ENCODE measurements at regions not wholly inside any gene's neighbourhood (a gene's known extent, or its start where the extent isn't known, plus 50 kb on each side); places are given as distances from the start of the nearest gene placed in this dataset.

- Histone ChIP-seq H2AFZ (ENCODE audit: low read length) (peak overlapping the region; percentile 27), H3K4me2 (ENCODE audit: extremely low read depth, insufficient read depth, low read length) (no peak overlapping the region)
Observed at GRCh38 chr2:149732730-149733290, 145.2 kb upstream of the MMADHC start.

GRCh38 chr2:149732001-149732685, 144.6 kb upstream of the MMADHC start:
- no peaks in the 10 kb centered on the region for H3K9me3 ChIP-seq (ENCODE audit: control insufficient read depth, insufficient read depth, low read depth, low read length)
- no peaks in the 10 kb centered on the region for H3K36me3 ChIP-seq (ENCODE audit: control insufficient read depth, insufficient read depth, low read length)
- TF ChIP-seq EZH2 (IDR thresholded peaks at IDR 0.05; ENCODE audit: low read length, missing control alignments) = no peak
- no peak for TF ChIP-seq CTCF (conservative IDR thresholded peaks at IDR 0.05 in 1 of 2, IDR thresholded peaks at IDR 0.05 in 1 of 2; ENCODE audit: low read depth in 1 of 2, low read length in 2 of 2)
- no peak overlapping the region for H3K9ac ChIP-seq (ENCODE audit: insufficient read depth, low read length)
- peak; percentile 70 to 71 for DNase-seq (ENCODE audit: low read depth in 2 of 2)
- H2AFZ ChIP-seq (ENCODE audit: low read length) = no peak overlapping the region
- no peak overlapping the region for H3K4me3 ChIP-seq (replicated peaks in 1 of 4; ENCODE audit: control extremely low read depth in 1 of 4, insufficient read depth in 1 of 4, low read depth in 3 of 4, low read length in 4 of 4)
- no peaks in the 10 kb centered on the region for H3K79me2 ChIP-seq (ENCODE audit: control insufficient read depth, insufficient read depth, low read length)
- peak overlapping the region; percentile 45 for H3K27ac ChIP-seq (ENCODE audit: insufficient read depth, low read length)
- H3K4me2 ChIP-seq (ENCODE audit: extremely low read depth, insufficient read depth, low read length) = no peak overlapping the region
- H3K4me1 ChIP-seq (ENCODE audit: control insufficient read depth, extremely low read depth, insufficient read depth, low read length) = peaks cover 5% of the 10 kb centered on the region
- no peaks in the 10 kb centered on the region for H3K27me3 ChIP-seq (ENCODE audit: control insufficient read depth, insufficient read depth, low read length)
- no peaks in the 10 kb centered on the region for H4K20me1 ChIP-seq (ENCODE audit: control insufficient read depth, extremely low read depth, insufficient read depth, low read length)

More at GRCh38 chr2:149732730-149733290, 145.2 kb upstream of the MMADHC start:
- Histone ChIP-seq H3K27me3 (ENCODE audit: control insufficient read depth, insufficient read depth, low read length) (no peaks in the 10 kb centered on the region), H3K36me3 (ENCODE audit: control insufficient read depth, insufficient read depth, low read length) (no peaks in the 10 kb centered on the region), H3K79me2 (ENCODE audit: control insufficient read depth, insufficient read depth, low read length) (no peaks in the 10 kb centered on the region), H4K20me1 (ENCODE audit: control insufficient read depth, extremely low read depth, insufficient read depth, low read length) (no peaks in the 10 kb centered on the region), H3K9me3 (ENCODE audit: control insufficient read depth, insufficient read depth, low read depth, low read length) (no peaks in the 10 kb centered on the region), H3K4me3 (replicated peaks in 1 of 4; ENCODE audit: control extremely low read depth in 1 of 4, insufficient read depth in 1 of 4, low read depth in 3 of 4, low read length in 4 of 4) (no peak overlapping the region), H3K27ac (ENCODE audit: insufficient read depth, low read length) (peak overlapping the region; percentile 45), H3K4me1 (ENCODE audit: control insufficient read depth, extremely low read depth, insufficient read depth, low read length) (peaks cover 5% of the 10 kb centered on the region), H3K9ac (ENCODE audit: insufficient read depth, low read length) (no peak overlapping the region)
- no peak for DNase-seq (ENCODE audit: low read depth in 2 of 2)
- TF ChIP-seq CTCF (conservative IDR thresholded peaks at IDR 0.05 in 1 of 2, IDR thresholded peaks at IDR 0.05 in 1 of 2; ENCODE audit: low read depth in 1 of 2, low read length in 2 of 2) (no peak), EZH2 (IDR thresholded peaks at IDR 0.05; ENCODE audit: low read length, missing control alignments) (no peak)

- Histone ChIP-seq H2AFZ (ENCODE audit: low read length) (no peak overlapping the region), H3K9me3 (ENCODE audit: control insufficient read depth, insufficient read depth, low read depth, low read length) (no peaks in the 10 kb centered on the region), H3K9ac (ENCODE audit: insufficient read depth, low read length) (no peak overlapping the region), H3K79me2 (ENCODE audit: control insufficient read depth, insufficient read depth, low read length) (no peaks in the 10 kb centered on the region), H3K27ac (ENCODE audit: insufficient read depth, low read length) (no peak overlapping the region), H3K27me3 (ENCODE audit: control insufficient read depth, insufficient read depth, low read length) (no peaks in the 10 kb centered on the region), H3K4me3 (replicated peaks in 1 of 4; ENCODE audit: control extremely low read depth in 1 of 4, insufficient read depth in 1 of 4, low read depth in 3 of 4, low read length in 4 of 4) (no peak overlapping the region), H4K20me1 (ENCODE audit: control insufficient read depth, extremely low read depth, insufficient read depth, low read length) (no peaks in the 10 kb centered on the region), H3K4me2 (ENCODE audit: extremely low read depth, insufficient read depth, low read length) (no peak overlapping the region), H3K36me3 (ENCODE audit: control insufficient read depth, insufficient read depth, low read length) (no peaks in the 10 kb centered on the region), H3K4me1 (ENCODE audit: control insufficient read depth, extremely low read depth, insufficient read depth, low read length) (peaks cover 5% of the 10 kb centered on the region)
- peak in 1 of 2 donors; percentile 33 for DNase-seq (ENCODE audit: low read depth in 2 of 2)
- TF ChIP-seq CTCF (conservative IDR thresholded peaks at IDR 0.05 in 1 of 2, IDR thresholded peaks at IDR 0.05 in 1 of 2; ENCODE audit: low read depth in 1 of 2, low read length in 2 of 2) (no peak), EZH2 (IDR thresholded peaks at IDR 0.05; ENCODE audit: low read length, missing control alignments) (no peak)
Observed at GRCh38 chr2:149731079-149731478, 143.5 kb upstream of the MMADHC start.

Measured in fibroblast of lung (primary cell).